ENCODE measurements at regions not wholly inside any gene's neighbourhood (a gene's known extent, or its start where the extent isn't known, plus 50 kb on each side); places are given as distances from the start of the nearest gene placed in this dataset.

DNA sequence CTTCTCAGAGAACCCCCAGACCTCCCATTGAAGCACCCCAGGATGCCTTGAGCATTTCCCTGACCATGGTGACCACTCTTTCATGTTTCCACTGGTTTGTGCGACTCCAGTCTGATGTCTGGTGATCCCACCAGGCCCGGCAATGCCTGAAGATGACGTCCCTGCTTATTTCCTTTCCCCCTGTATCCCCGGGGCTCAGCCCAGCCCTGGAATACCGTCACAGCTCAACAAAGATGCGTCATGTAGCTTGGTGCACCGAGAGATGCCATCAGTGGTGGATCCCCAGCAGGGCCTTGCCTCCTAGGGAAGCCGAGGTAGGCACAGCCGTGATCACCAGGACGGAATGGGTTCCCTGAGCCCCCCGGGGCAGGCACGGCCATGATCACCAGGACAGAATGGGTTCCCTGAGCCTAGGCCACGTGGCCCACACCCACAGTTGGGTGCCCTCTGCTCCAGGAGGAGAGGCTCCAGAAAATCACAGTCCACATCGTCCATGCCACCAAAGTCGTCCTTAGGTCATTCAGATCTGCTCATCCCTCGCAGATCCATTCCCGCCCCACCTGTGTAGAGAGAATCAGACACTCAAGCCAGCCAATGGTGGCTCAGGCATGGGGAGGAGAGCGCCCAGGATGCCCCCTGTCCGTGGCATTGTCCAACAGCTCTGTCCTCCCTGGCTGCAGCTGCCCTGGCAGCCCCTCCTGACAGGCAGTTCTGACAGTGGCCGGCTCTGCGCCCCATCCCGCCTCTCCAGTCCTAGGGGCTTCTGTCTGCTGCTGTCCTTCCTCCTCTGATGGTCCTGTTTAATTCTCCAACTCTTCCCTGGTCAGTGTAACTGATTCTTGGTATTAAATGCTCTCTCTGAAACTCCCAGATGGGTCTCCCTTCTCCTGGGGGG is 261.1 kb downstream of the RBFOX3 start:
- no peaks in the 10 kb centered on the region for H3K4me1 Mint-ChIP-seq
- TF ChIP-seq, protein P1, sequence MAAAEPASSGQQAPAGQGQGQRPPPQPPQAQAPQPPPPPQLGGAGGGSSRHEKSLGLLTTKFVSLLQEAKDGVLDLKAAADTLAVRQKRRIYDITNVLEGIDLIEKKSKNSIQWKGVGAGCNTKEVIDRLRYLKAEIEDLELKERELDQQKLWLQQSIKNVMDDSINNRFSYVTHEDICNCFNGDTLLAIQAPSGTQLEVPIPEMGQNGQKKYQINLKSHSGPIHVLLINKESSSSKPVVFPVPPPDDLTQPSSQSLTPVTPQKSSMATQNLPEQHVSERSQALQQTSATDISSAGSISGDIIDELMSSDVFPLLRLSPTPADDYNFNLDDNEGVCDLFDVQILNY (CRISPR knock-in tag; IDR thresholded peaks at IDR 0.05), result no peak
- TF ChIP-seq, protein P2, sequence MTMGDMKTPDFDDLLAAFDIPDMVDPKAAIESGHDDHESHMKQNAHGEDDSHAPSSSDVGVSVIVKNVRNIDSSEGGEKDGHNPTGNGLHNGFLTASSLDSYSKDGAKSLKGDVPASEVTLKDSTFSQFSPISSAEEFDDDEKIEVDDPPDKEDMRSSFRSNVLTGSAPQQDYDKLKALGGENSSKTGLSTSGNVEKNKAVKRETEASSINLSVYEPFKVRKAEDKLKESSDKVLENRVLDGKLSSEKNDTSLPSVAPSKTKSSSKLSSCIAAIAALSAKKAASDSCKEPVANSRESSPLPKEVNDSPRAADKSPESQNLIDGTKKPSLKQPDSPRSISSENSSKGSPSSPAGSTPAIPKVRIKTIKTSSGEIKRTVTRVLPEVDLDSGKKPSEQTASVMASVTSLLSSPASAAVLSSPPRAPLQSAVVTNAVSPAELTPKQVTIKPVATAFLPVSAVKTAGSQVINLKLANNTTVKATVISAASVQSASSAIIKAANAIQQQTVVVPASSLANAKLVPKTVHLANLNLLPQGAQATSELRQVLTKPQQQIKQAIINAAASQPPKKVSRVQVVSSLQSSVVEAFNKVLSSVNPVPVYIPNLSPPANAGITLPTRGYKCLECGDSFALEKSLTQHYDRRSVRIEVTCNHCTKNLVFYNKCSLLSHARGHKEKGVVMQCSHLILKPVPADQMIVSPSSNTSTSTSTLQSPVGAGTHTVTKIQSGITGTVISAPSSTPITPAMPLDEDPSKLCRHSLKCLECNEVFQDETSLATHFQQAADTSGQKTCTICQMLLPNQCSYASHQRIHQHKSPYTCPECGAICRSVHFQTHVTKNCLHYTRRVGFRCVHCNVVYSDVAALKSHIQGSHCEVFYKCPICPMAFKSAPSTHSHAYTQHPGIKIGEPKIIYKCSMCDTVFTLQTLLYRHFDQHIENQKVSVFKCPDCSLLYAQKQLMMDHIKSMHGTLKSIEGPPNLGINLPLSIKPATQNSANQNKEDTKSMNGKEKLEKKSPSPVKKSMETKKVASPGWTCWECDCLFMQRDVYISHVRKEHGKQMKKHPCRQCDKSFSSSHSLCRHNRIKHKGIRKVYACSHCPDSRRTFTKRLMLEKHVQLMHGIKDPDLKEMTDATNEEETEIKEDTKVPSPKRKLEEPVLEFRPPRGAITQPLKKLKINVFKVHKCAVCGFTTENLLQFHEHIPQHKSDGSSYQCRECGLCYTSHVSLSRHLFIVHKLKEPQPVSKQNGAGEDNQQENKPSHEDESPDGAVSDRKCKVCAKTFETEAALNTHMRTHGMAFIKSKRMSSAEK (CRISPR knock-in tag; IDR thresholded peaks at IDR 0.05; ENCODE audit: borderline replicate concordance), result no peak
- TF ChIP-seq, protein P3, sequence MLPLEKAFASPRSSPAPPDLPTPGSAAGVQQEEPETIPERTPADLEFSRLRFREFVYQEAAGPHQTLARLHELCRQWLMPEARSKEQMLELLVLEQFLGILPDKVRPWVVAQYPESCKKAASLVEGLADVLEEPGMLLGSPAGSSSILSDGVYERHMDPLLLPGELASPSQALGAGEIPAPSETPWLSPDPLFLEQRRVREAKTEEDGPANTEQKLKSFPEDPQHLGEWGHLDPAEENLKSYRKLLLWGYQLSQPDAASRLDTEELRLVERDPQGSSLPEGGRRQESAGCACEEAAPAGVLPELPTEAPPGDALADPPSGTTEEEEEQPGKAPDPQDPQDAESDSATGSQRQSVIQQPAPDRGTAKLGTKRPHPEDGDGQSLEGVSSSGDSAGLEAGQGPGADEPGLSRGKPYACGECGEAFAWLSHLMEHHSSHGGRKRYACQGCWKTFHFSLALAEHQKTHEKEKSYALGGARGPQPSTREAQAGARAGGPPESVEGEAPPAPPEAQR (CRISPR knock-in tag; IDR thresholded peaks at IDR 0.05), result no peak
- TF ChIP-seq, protein P4, sequence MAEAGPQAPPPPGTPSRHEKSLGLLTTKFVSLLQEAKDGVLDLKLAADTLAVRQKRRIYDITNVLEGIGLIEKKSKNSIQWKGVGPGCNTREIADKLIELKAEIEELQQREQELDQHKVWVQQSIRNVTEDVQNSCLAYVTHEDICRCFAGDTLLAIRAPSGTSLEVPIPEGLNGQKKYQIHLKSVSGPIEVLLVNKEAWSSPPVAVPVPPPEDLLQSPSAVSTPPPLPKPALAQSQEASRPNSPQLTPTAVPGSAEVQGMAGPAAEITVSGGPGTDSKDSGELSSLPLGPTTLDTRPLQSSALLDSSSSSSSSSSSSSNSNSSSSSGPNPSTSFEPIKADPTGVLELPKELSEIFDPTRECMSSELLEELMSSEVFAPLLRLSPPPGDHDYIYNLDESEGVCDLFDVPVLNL (CRISPR knock-in tag; IDR thresholded peaks at IDR 0.05; ENCODE audit: borderline replicate concordance, low read depth), result no peak
- TF ChIP-seq RORB (CRISPR knock-in tag; IDR thresholded peaks at IDR 0.05) (no peak), ZNF121 (CRISPR knock-in tag; IDR thresholded peaks at IDR 0.05) (no peak)
- TF ChIP-seq, protein P5, sequence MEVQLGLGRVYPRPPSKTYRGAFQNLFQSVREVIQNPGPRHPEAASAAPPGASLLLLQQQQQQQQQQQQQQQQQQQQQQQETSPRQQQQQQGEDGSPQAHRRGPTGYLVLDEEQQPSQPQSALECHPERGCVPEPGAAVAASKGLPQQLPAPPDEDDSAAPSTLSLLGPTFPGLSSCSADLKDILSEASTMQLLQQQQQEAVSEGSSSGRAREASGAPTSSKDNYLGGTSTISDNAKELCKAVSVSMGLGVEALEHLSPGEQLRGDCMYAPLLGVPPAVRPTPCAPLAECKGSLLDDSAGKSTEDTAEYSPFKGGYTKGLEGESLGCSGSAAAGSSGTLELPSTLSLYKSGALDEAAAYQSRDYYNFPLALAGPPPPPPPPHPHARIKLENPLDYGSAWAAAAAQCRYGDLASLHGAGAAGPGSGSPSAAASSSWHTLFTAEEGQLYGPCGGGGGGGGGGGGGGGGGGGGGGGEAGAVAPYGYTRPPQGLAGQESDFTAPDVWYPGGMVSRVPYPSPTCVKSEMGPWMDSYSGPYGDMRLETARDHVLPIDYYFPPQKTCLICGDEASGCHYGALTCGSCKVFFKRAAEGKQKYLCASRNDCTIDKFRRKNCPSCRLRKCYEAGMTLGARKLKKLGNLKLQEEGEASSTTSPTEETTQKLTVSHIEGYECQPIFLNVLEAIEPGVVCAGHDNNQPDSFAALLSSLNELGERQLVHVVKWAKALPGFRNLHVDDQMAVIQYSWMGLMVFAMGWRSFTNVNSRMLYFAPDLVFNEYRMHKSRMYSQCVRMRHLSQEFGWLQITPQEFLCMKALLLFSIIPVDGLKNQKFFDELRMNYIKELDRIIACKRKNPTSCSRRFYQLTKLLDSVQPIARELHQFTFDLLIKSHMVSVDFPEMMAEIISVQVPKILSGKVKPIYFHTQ (CRISPR knock-in tag; IDR thresholded peaks at IDR 0.05), result no peak
- H3K27ac Mint-ChIP-seq, result no peak overlapping the region
- H3K36me3 Mint-ChIP-seq, result 0 out of 2 replicates have a peak, but pooled peaks cover 5% of the 10 kb centered on the region
- H3K27me3 Mint-ChIP-seq (ENCODE audit: low read depth), result peaks cover 3% of the 10 kb centered on the region; the same call in 1 of the 2 replicates
- DNase-seq (ENCODE audit: low spot score) (no peak), ATAC-seq (no peak)
- no peak overlapping the region for H3K4me3 Mint-ChIP-seq
- ChIA-PET POLR2A (no interaction called here), CTCF (no interaction called here)
- H3K9me3 Mint-ChIP-seq, result peaks cover 16% of the 10 kb centered on the region

DNA sequence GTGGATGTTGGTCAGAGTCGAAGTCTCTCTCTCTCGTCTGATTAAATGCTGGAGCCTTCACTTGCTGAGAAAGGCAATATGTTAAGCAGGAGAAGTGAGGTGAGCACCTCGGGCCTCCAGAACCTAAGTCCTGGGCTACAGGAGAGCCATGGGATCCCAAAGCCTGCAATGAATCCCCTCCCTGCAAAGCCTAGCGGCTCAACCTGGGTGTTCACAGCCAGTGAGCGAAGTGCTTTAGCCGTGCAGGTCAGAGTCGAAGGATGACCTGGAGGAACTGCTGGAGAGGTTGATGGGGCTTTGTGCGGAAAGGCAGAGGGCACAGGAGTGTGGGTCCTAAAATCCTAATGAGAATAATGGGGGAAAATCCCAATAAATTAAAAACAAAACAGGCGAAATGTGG is 267.8 kb downstream of the ENGASE start:
- no peak; the same call in 1 of the 2 replicates for ATAC-seq
- Mint-ChIP-seq H3K9me3 (peaks cover 11% of the 10 kb centered on the region), H3K27me3 (ENCODE audit: low read depth) (peaks cover 1% of the 10 kb centered on the region), H3K36me3 (0 out of 2 replicates have a peak, but pooled peaks cover 5% of the 10 kb centered on the region), H3K27ac (no peak overlapping the region), H3K4me1 (peaks cover 13% of the 10 kb centered on the region), H3K4me3 (no peak overlapping the region)
- POLR2A ChIA-PET, result no interaction called here
- CTCF ChIA-PET, result interaction anchor here (1.6 kb wide), 1 partner anchor 50 kb away, joined by 3 read pairs; no protein-coding TSS in a partner anchor
- DNase-seq (ENCODE audit: low spot score), result no peak
- TF ChIP-seq NR2C2 (CRISPR knock-in tag; IDR thresholded peaks at IDR 0.05) (no peak), NFATC4 (CRISPR knock-in tag; IDR thresholded peaks at IDR 0.05) (no peak), TP53 (CRISPR knock-in tag; IDR thresholded peaks at IDR 0.05) (no peak), ZNF219 (CRISPR knock-in tag; IDR thresholded peaks at IDR 0.05; ENCODE audit: borderline replicate concordance) (no peak), MYBL2 (CRISPR knock-in tag; IDR thresholded peaks at IDR 0.05) (no peak), ETV6 (CRISPR knock-in tag; IDR thresholded peaks at IDR 0.05) (no peak), NFYB (CRISPR knock-in tag; conservative IDR thresholded peaks at IDR 0.05; ENCODE audit: low read depth) (no peak), NR3C1 (CRISPR knock-in tag; conservative IDR thresholded peaks at IDR 0.05; ENCODE audit: low read depth) (no peak)

Data from WTC11 (cell line).